ENCODE measurements at regions not wholly inside any gene's neighbourhood (a gene's known extent, or its start where the extent isn't known, plus 50 kb on each side); places are given as distances from the start of the nearest gene placed in this dataset.

DNA sequence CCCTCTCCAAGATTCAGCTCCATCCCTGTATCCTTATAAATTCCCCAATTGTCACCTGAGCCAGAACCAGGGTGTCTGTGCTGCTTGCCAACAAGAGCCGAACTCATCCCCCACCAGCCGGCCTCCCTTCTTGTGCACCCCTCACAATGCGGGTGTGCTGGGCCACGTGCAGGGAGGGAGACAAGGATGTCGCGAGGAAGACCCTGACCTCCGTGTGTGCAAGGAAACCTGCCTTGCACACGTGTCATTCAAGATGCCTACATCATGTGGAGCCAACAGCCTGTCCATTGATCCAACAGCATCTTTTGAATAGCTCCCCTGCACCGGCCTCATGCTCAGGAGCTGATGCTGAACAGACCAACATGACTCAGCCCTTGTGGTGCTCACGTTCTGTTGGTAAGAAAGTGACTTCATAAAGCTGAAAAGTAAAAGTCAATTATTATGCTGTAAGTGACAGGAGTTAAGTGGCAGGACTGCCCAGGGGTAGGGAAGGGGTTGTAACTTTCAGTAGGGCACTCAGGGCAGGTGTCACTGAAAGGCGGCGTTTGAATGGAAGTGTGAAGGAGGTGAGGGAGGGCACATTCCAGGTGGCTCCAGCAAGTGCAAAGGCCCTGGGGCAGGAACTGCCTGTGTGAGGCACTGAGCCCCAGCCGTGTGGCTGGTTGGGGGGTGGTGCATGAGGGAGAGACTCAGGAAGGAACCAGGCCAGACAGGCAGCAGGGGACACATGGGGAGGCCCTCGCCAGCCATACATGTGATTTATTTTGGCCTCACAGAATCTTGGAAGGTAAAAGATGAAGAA lies 302.2 kb downstream of the FOXL1 start:
- DNase-seq (ENCODE audit: low spot score) (no peak), ATAC-seq (no peak)
- ChIA-PET CTCF (no interaction called here), POLR2A (no interaction called here)
- Mint-ChIP-seq H3K9me3 (no peaks in the 10 kb centered on the region), H3K4me1 (peaks cover 14% of the 10 kb centered on the region), H3K4me3 (no peak overlapping the region), H3K27ac (no peak overlapping the region), H3K27me3 (ENCODE audit: low read depth) (peaks cover 3% of the 10 kb centered on the region), H3K36me3 (no peaks in the 10 kb centered on the region)
- TF ChIP-seq, protein P1, sequence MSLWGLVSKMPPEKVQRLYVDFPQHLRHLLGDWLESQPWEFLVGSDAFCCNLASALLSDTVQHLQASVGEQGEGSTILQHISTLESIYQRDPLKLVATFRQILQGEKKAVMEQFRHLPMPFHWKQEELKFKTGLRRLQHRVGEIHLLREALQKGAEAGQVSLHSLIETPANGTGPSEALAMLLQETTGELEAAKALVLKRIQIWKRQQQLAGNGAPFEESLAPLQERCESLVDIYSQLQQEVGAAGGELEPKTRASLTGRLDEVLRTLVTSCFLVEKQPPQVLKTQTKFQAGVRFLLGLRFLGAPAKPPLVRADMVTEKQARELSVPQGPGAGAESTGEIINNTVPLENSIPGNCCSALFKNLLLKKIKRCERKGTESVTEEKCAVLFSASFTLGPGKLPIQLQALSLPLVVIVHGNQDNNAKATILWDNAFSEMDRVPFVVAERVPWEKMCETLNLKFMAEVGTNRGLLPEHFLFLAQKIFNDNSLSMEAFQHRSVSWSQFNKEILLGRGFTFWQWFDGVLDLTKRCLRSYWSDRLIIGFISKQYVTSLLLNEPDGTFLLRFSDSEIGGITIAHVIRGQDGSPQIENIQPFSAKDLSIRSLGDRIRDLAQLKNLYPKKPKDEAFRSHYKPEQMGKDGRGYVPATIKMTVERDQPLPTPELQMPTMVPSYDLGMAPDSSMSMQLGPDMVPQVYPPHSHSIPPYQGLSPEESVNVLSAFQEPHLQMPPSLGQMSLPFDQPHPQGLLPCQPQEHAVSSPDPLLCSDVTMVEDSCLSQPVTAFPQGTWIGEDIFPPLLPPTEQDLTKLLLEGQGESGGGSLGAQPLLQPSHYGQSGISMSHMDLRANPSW (CRISPR knock-in tag; conservative IDR thresholded peaks at IDR 0.05; ENCODE audit: low read depth), result no peak
- TF ChIP-seq ZNF263 (CRISPR knock-in tag; IDR thresholded peaks at IDR 0.05; ENCODE audit: low read depth) (no peak), ZNF219 (CRISPR knock-in tag; IDR thresholded peaks at IDR 0.05; ENCODE audit: borderline replicate concordance) (no peak), GTF2I (CRISPR knock-in tag; conservative IDR thresholded peaks at IDR 0.05) (0 out of 2 replicates have a peak, but pooled peaks have one; percentile 34)
- TF ChIP-seq, protein P2, sequence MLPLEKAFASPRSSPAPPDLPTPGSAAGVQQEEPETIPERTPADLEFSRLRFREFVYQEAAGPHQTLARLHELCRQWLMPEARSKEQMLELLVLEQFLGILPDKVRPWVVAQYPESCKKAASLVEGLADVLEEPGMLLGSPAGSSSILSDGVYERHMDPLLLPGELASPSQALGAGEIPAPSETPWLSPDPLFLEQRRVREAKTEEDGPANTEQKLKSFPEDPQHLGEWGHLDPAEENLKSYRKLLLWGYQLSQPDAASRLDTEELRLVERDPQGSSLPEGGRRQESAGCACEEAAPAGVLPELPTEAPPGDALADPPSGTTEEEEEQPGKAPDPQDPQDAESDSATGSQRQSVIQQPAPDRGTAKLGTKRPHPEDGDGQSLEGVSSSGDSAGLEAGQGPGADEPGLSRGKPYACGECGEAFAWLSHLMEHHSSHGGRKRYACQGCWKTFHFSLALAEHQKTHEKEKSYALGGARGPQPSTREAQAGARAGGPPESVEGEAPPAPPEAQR (CRISPR knock-in tag; IDR thresholded peaks at IDR 0.05), result no peak

DNA sequence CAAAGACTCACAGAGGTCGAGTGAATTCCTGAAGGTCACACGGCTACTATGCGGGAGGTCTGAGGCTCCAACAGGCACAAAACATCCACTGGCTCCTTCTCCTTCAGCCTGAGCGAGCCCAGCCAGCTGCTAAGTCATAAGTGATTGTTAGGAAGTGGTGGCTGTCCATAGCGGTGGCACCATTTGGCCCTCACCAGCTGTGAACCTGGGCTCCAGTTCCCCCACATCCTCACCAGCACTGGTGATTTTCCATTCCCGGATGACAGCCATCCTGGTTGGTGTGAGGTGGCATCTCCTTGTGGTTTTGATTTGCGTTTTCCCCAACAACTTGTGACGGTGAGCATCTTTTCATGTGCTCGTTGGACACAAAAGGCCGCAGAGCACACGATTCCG lies 302.8 kb downstream of the FOXL1 start:
- ATAC-seq (no peak), DNase-seq (ENCODE audit: low spot score) (no peak)
- no peak for TF ChIP-seq ERG (CRISPR knock-in tag; IDR thresholded peaks at IDR 0.05)
- no peak for TF ChIP-seq MLX (CRISPR knock-in tag; IDR thresholded peaks at IDR 0.05)
- ChIA-PET POLR2A (no interaction called here), CTCF (no interaction called here)
- Mint-ChIP-seq H3K4me1 (peaks cover 14% of the 10 kb centered on the region), H3K27ac (no peak overlapping the region), H3K4me3 (no peak overlapping the region), H3K36me3 (no peaks in the 10 kb centered on the region), H3K27me3 (ENCODE audit: low read depth) (peaks cover 3% of the 10 kb centered on the region; the same call in 1 of the 2 replicates), H3K9me3 (no peaks in the 10 kb centered on the region)

- Mint-ChIP-seq H3K9me3 (no peaks in the 10 kb centered on the region), H3K27ac (no peak overlapping the region), H3K4me1 (peaks cover 14% of the 10 kb centered on the region), H3K4me3 (no peak overlapping the region), H3K27me3 (ENCODE audit: low read depth) (peaks cover 3% of the 10 kb centered on the region; the same call in 1 of the 2 replicates), H3K36me3 (no peaks in the 10 kb centered on the region)
- DNase-seq (ENCODE audit: low spot score) (no peak), ATAC-seq (no peak)
- CTCF ChIA-PET, result no interaction called here
- TF ChIP-seq NR1H2 (CRISPR knock-in tag; IDR thresholded peaks at IDR 0.05), result no peak
- POLR2A ChIA-PET, result no interaction called here
These were observed 303.5 kb downstream of the FOXL1 start for GRCh38 chr16:86881861-86882273.

GRCh38 chr16:86882586-86883280 lies 304.4 kb downstream of the FOXL1 start:
- CTCF ChIA-PET, result interaction anchor here (2.2 kb wide), 1 partner anchor 9 kb away, joined by 15 read pairs; no protein-coding TSS in a partner anchor
- Mint-ChIP-seq H3K27ac (no peak overlapping the region), H3K4me1 (peaks cover 14% of the 10 kb centered on the region), H3K27me3 (ENCODE audit: low read depth) (no peaks in the 10 kb centered on the region), H3K4me3 (no peak overlapping the region), H3K9me3 (no peaks in the 10 kb centered on the region), H3K36me3 (no peaks in the 10 kb centered on the region)
- TF ChIP-seq MAX (CRISPR knock-in tag; IDR thresholded peaks at IDR 0.05), result no peak
- TF ChIP-seq, protein P3, sequence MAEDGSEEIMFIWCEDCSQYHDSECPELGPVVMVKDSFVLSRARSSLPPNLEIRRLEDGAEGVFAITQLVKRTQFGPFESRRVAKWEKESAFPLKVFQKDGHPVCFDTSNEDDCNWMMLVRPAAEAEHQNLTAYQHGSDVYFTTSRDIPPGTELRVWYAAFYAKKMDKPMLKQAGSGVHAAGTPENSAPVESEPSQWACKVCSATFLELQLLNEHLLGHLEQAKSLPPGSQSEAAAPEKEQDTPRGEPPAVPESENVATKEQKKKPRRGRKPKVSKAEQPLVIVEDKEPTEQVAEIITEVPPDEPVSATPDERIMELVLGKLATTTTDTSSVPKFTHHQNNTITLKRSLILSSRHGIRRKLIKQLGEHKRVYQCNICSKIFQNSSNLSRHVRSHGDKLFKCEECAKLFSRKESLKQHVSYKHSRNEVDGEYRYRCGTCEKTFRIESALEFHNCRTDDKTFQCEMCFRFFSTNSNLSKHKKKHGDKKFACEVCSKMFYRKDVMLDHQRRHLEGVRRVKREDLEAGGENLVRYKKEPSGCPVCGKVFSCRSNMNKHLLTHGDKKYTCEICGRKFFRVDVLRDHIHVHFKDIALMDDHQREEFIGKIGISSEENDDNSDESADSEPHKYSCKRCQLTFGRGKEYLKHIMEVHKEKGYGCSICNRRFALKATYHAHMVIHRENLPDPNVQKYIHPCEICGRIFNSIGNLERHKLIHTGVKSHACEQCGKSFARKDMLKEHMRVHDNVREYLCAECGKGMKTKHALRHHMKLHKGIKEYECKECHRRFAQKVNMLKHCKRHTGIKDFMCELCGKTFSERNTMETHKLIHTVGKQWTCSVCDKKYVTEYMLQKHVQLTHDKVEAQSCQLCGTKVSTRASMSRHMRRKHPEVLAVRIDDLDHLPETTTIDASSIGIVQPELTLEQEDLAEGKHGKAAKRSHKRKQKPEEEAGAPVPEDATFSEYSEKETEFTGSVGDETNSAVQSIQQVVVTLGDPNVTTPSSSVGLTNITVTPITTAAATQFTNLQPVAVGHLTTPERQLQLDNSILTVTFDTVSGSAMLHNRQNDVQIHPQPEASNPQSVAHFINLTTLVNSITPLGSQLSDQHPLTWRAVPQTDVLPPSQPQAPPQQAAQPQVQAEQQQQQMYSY (CRISPR knock-in tag; IDR thresholded peaks at IDR 0.05), result no peak
- TF ChIP-seq ZNF317 (CRISPR knock-in tag; IDR thresholded peaks at IDR 0.05; ENCODE audit: borderline replicate concordance, low read depth), result no peak
- TF ChIP-seq ELF4 (CRISPR knock-in tag; IDR thresholded peaks at IDR 0.05; ENCODE audit: low read depth), result no peak
- TF ChIP-seq, protein P4, sequence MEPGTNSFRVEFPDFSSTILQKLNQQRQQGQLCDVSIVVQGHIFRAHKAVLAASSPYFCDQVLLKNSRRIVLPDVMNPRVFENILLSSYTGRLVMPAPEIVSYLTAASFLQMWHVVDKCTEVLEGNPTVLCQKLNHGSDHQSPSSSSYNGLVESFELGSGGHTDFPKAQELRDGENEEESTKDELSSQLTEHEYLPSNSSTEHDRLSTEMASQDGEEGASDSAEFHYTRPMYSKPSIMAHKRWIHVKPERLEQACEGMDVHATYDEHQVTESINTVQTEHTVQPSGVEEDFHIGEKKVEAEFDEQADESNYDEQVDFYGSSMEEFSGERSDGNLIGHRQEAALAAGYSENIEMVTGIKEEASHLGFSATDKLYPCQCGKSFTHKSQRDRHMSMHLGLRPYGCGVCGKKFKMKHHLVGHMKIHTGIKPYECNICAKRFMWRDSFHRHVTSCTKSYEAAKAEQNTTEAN (CRISPR knock-in tag; IDR thresholded peaks at IDR 0.05), result no peak
- no peak for TF ChIP-seq IRF2 (CRISPR knock-in tag; IDR thresholded peaks at IDR 0.05; ENCODE audit: borderline replicate concordance, low read depth)
- ATAC-seq, result no peak
- POLR2A ChIA-PET, result no interaction called here
- no peak for DNase-seq (ENCODE audit: low spot score)
